ENCODE measurements at regions not wholly inside any gene's neighbourhood (a gene's known extent, or its start where the extent isn't known, plus 50 kb on each side); places are given as distances from the start of the nearest gene placed in this dataset.

GRCh38 chr5:14971873-14972272 is 100.3 kb upstream of the ANKH start:
- DNase-seq, result no peak

GRCh38 chr5:14968796-14969195 is 97.2 kb upstream of the ANKH start:
- no peak for DNase-seq

GRCh38 chr5:14967166-14967565 is 95.6 kb upstream of the ANKH start:
- no peak for DNase-seq

GRCh38 chr5:14965815-14966214 is 94.2 kb upstream of the ANKH start:
- no peak for DNase-seq

- no peak for DNase-seq
Measured at GRCh38 chr5:14962604-14963003, 91.0 kb upstream of the ANKH start.

- DNase-seq, result no peak
Measured at GRCh38 chr5:14960120-14960462, 88.5 kb upstream of the ANKH start.

GRCh38 chr5:14959399-14960119 is 88.0 kb upstream of the ANKH start:
- no peak for DNase-seq

GRCh38 chr5:14958188-14958587 is 86.6 kb upstream of the ANKH start:
- DNase-seq, result peak; percentile 11

- no peak for DNase-seq
Measured at GRCh38 chr5:14956423-14957046, 85.0 kb upstream of the ANKH start.

GRCh38 chr5:14954616-14955343 is 83.2 kb upstream of the ANKH start:
- no peak for DNase-seq

- no peak for DNase-seq
Measured at GRCh38 chr5:14954216-14954615, 82.6 kb upstream of the ANKH start.

GRCh38 chr5:14953075-14953607 is 81.6 kb upstream of the ANKH start:
- no peak for DNase-seq

GRCh38 chr5:14948383-14948782 is 76.8 kb upstream of the ANKH start:
- no peak for DNase-seq

- peak; percentile 71 for DNase-seq
Measured at GRCh38 chr5:14946815-14947620, 75.4 kb upstream of the ANKH start.

- no peak for DNase-seq
Measured at GRCh38 chr5:14945450-14945849, 73.9 kb upstream of the ANKH start.

- DNase-seq, result no peak
Measured at GRCh38 chr5:14944996-14945395, 73.4 kb upstream of the ANKH start.

- no peak for DNase-seq
Measured at GRCh38 chr5:14944350-14944739, 72.8 kb upstream of the ANKH start.

- no peak for DNase-seq
Measured at GRCh38 chr5:14942212-14942611, 70.6 kb upstream of the ANKH start.

GRCh38 chr5:14937254-14937653 is 65.7 kb upstream of the ANKH start:
- no peak for DNase-seq

- no peak for DNase-seq
Measured at GRCh38 chr5:14936588-14936987, 65.0 kb upstream of the ANKH start.

GRCh38 chr5:14935341-14935740 is 63.8 kb upstream of the ANKH start:
- no peak for DNase-seq

GRCh38 chr5:14932902-14933469 is 61.4 kb upstream of the ANKH start:
- DNase-seq, result no peak

- no peak for DNase-seq
Measured at GRCh38 chr5:14930486-14930885, 58.9 kb upstream of the ANKH start.
